ENCODE measurements at regions not wholly inside any gene's neighbourhood (a gene's known extent, or its start where the extent isn't known, plus 50 kb on each side); places are given as distances from the start of the nearest gene placed in this dataset.
A peak's percentile ranks its signal among the peaks of the same experiment; 100 is the strongest.
"Not testable (repeated sequence)": the region's sequence is repeated elsewhere in the genome, so short reads cannot be mapped to it uniquely, and the experiment has no call there.

DNA sequence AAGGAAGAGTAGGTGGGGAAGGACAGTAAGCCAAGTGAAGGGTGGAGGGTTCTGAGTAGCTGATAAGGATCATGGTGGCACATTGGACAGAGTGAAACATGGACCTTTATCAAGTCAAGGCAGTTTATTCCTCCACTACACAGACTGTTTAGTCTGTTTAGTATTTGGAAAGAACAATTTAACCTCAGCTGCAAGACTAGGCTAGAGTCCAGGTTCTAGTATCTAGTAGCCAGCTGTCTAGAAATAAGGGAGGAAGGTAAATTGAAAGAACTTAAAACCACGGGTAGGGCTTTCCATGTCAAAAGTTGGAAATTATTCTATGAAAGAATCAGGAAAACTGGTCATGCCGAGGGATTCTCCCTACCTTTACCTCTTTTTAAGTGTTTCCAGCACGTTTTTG is 140.1 kb upstream of the MED14 start:
- H3K4me3 ChIP-seq (ENCODE audit: low read depth, low read length), result no peak overlapping the region
- no peak for TF ChIP-seq CTCF (IDR thresholded peaks at IDR 0.05; ENCODE audit: borderline replicate concordance, insufficient read depth, low read depth, low read length)

- H3K4me3 ChIP-seq (ENCODE audit: low read depth, low read length), result no peak overlapping the region
- TF ChIP-seq CTCF (IDR thresholded peaks at IDR 0.05; ENCODE audit: borderline replicate concordance, insufficient read depth, low read depth, low read length), result peak; percentile 21; the same call in 1 of the 2 replicates
These were observed 142.5 kb upstream of the MED14 start for GRCh38 chrX:40877887-40878286.

DNA sequence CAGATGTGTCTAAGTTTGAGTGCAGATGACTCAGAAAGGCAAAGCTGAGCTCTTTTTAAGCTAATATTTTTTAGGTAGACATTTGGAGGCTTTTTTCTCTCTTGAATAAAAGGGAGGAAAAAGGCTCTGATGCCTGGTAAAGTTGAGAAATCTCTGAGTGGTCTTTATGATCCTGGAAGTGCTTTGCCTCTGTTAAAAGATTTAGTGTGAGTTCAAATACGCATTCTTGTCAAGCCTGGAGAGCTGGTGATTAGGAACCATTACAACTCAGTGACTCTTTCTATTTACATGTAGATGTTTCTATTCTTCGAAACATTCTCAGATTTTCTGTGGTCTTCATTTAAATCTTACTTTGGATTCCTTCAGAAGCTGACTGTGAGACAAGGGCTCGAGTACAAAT is 143.4 kb upstream of the MED14 start:
- TF ChIP-seq CTCF (IDR thresholded peaks at IDR 0.05; ENCODE audit: borderline replicate concordance, insufficient read depth, low read depth, low read length), result no peak
- H3K4me3 ChIP-seq (ENCODE audit: low read depth, low read length), result no peak overlapping the region

- H3K4me3 ChIP-seq (ENCODE audit: low read depth, low read length), result not testable (repeated sequence)
These were observed 143.8 kb upstream of the MED14 start for GRCh38 chrX:40879172-40879571.

GRCh38 chrX:40880712-40881111 is 145.4 kb upstream of the MED14 start:
- TF ChIP-seq CTCF (IDR thresholded peaks at IDR 0.05; ENCODE audit: borderline replicate concordance, insufficient read depth, low read depth, low read length), result no peak
- H3K4me3 ChIP-seq (ENCODE audit: low read depth, low read length), result no peak overlapping the region

- no peak overlapping the region for H3K4me3 ChIP-seq (ENCODE audit: low read depth, low read length)
- no peak for TF ChIP-seq CTCF (IDR thresholded peaks at IDR 0.05; ENCODE audit: borderline replicate concordance, insufficient read depth, low read depth, low read length)
These were observed 147.8 kb upstream of the MED14 start for GRCh38 chrX:40883021-40883619.

- H3K4me3 ChIP-seq (ENCODE audit: low read depth, low read length), result no peak overlapping the region
- no peak for TF ChIP-seq CTCF (IDR thresholded peaks at IDR 0.05; ENCODE audit: borderline replicate concordance, insufficient read depth, low read depth, low read length)
These were observed 150.6 kb upstream of the MED14 start for GRCh38 chrX:40885989-40886388.

GRCh38 chrX:40887476-40887875 is 152.1 kb upstream of the MED14 start:
- no peak overlapping the region for H3K4me3 ChIP-seq (ENCODE audit: low read depth, low read length)
- TF ChIP-seq CTCF (IDR thresholded peaks at IDR 0.05; ENCODE audit: borderline replicate concordance, insufficient read depth, low read depth, low read length), result no peak

Measured in GM12875 (cell line).